Stimulated activated CD4-positive, alpha-beta T cell treated with anti-CD3 and anti-CD28 coated beads, Interleukin-12 subunit alpha, Interleukin-12 subunit beta, amount 100 ng/mL, for 4 hours (primary cell): ENCODE measurements at regions not wholly inside any gene's neighbourhood (a gene's known extent, or its start where the extent isn't known, plus 50 kb on each side); places are given as distances from the start of the nearest gene placed in this dataset.
"Not testable (repeated sequence)": the region's sequence is repeated elsewhere in the genome, so short reads cannot be mapped to it uniquely, and the experiment has no call there.

Experiments
- DNase-seq: peaks from one replicate; pipeline ENCODE4 v3.0.0-alpha.2; 2020

DNA sequence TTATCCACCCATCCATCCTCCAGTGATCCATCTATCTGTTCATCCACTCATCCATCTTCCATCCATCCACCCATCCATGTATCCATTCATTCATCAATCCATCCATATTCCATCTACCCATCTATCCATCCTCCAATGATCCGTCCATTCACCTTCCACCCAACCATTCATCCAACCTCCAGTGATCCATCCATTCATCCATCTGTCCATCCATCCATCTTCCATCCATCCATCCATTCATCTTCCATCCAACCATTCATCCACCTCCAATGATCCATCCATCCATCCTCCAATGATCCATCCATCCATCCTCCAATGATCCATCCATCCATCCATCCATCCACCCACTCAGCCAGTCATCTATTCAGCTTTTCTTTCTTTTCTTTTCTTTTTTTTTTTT is 156.5 kb upstream of the WSCD1 start:
- DNase-seq: no peak

DNA sequence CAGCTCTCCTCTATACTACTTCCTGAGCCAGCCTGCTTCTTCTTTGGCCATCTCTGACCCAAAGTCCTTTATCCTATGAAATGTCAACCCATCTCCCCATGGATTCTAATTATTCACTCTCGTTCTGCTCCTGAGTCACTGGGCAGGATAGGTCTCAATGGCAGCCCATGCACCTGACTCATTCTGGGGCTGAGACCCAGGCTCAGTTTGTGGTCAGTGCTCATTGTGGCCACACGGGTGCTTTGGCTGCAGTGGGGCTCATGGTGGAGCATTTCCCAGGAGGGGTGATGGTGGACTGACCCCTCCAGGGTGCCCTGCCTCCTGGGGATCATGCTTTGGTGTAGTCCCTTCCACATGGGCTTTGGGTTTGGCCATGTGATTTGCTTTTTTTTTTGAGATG is 154.8 kb upstream of the WSCD1 start:
- DNase-seq: no peak

DNA sequence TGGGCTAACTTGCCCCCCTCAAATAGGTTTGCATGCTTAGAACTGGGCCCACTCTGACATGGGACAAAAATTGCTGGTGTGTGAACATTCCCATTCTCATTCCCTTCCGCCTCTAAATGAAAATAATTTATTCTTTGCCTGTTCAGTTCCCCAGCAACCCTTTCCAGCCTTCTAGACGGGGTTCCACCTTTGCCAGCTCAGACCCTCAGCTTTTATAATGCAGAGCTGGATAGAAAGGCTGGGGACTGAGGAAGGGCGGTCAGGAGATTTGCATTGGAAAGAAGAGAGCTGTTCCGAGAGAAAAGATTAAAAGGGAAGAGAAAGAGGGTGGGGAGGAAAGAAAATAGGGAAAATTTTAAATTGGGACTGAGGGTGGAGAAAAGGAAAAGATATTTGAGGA is 151.1 kb upstream of the WSCD1 start:
- DNase-seq: no peak

DNA sequence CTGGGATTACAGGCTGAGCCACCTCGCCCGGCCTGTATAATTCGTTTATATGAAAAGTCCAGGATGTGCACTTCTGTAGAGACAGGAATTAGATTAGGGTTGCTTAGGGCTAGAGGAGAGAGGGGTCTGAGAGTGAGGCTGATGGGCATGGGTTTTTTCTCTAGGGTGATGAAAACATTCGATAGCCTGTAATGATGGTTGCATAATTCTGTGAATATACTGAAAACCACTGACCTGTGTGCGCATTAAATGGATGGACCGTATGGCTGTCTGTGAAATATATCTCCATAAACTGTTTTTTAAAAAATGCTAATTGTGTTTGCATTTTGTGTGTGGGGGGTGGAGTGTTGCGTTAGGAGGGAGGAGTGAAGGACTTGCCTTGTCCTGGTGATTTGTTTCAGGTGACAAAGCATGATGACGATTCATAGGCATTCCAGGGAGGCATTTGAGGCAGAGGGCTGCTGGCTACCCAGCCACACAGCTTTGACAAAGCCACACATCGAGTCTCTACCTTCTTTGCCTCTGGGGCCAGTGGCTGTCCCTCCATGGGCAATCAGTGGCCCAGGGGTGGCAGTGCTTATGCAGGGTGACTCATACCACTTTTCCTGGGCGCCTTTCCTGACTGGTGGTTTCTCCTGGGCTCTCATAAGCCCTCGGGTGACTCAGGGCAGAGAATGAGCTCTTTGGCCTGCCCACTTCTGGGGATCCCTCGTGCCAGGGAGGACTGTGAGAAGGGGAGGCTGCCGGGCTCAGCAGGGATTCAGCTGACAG is 148.5 kb upstream of the WSCD1 start:
- no peak for DNase-seq

DNA sequence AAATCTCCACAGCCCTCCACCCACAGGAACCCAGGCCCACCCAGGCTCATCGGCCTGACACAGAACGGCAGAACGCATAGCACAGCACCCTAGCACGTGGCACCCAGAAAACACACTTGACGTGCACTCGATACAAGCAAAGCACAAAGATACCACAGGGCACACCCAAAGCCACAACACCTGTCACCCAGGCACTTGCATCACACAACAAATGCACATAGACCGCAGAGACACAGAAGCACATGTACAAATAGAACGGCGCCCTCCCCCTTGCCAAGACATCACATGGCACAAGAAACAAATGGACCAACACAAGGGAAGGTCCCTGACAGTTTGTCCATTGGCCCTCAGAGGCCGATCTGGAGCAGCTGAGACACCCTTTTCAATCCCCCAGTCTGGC is 147.7 kb upstream of the WSCD1 start:
- DNase-seq: no peak

DNA sequence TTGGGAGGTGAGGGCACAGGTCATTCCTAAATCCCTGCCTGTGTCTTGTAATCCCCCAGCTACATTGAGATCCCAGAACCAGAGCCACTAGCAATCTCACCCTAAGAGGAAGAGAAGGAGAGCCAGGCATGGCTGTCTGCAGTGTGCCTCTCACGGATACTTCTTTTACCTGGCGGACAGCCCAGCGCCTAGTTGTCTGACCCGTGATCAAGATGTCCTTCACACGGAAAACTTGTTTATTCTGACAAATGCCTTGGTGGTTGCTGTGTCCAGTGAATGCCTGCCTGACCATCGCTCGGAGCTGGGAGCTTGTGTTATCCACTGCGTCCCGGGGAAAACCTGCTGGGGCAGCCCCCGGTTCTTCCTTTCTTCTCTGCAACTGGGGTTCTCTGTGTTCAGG is 140.5 kb upstream of the WSCD1 start:
- no peak for DNase-seq

DNA sequence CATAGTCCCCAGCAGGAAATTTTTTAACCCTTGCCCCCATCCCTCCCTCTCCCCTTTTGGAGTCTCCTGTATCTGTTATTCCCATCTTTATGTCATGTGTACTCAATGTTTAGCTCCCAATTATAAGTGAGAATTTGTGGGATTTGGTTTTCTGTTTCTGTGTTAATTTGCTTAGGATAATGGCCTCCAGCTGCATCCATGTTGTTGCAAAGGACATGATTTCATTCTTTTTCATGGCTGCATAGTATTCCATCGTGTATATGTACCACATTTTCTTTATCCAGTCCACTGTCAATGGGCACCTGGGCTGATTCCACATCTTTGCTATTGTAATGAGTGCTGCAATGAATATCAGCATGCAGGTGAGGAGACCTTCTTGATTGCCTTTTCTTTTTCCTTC is 139.6 kb upstream of the WSCD1 start:
- not testable (repeated sequence) for DNase-seq

DNA sequence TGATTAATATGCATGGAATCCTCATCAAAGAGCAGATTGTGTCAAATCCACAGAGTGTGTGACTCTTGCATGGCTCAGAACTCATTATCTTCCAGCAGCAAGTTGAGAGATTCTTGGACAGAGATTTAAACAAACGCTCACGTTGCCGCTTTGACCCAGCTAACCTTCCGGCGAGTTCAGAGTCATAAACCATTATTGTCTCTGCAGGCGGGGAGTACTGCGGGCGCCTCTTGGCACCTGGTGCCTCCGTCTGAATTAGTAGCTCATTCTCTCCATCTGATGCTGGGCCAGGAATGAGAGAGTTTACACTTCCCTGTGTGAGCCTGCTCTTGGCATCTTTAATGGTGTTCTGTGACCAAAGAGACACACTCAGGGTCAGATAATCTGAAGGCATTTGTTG is 138.6 kb upstream of the WSCD1 start:
- DNase-seq: no peak

DNA sequence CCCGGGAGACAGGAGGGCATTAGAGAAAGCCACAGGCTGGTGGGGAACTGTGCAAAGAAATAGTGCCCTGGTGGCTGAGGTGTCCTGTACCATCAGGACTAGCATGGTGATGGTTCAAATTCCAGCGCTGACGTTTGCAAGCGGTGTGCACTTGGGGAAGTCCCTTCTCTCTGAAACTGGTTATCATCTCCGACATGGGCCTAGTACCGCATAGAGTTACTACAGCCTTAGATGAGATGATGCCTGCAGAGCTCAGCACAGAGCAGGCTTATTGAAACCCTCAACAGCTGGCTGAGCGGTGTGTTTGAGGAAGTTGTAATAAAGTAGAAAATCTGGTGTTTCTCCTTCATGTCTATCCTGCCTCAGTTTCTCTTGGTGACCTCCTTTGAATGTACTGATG is 136.7 kb upstream of the WSCD1 start:
- DNase-seq: no peak

DNA sequence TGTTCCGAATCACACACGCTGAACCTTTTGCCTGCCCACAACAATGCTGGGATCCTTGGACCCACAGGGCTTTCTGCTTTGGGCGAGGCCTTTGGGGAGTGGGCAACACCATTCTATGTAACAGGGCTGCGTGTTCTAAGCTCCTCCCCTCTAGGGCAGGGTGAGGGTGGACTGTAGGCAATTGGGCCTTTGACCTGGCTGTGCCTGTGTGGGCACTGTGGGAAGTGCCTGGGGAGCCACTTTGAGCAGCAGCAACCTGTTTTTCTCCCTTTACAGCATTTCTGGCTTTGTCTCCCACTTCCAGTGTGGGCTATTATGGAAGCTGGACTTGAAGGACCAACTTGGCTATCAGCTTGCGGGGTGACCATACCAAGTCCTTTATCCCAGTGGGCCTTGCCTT is 128.9 kb upstream of the WSCD1 start:
- no peak for DNase-seq

DNA sequence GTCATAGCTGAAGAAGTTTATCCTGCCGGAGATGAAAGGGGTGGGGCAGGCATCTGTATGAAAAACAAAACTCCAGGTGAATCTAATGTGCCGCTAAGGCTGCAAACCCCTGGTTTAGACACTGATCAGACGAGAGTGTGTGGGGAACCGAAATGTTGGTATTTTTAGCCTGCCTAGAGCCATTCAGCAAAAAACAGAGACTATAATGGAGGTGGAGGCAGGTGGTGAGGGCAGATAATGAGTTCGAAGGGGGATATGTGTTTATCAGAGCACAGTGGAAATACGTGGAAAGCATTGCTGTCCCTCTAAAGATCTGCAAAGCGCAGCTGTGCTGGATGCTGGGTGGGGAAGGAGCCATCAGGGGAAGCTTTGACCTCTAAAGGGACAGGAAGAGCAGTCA is 127.5 kb upstream of the WSCD1 start:
- no peak for DNase-seq

DNA sequence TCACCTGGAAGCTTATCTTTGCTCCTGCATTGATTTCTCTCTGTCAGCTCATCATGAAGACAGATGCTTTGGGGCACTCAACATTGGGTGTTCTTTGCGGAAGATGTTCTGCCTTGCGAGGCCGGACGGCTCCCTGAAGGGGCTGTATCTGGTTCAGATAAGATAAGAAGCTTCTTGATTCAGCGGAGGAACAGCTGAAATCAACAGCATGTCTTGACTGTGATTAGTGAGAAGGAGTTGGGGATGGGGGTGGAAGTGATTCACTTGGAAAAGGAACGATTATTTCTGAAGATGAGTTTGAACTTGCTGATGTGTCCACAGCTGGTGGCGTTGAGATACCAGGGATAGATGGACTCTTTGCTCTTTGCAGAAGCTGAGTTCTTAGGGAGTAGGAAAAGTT is 126.9 kb upstream of the WSCD1 start:
- DNase-seq: no peak

DNA sequence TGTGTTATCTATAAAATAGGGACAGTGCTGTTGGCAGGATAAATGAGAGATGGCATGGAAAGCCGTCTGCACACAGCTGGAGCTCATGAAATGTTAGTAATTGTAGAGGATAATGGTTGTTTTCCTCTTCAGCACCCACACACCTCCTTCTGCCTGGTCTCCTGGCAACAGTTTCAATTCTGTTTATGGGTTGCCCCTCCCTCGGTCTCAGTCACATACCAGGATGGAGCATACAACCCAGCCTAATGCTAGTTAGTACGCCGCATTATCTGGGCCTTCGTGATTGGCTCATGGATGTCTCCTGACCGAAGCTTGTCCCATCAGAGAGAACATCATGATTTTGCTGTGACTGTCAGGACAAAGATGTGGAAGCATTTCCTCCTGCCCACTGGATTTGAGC is 126.2 kb upstream of the WSCD1 start:
- DNase-seq: no peak

DNA sequence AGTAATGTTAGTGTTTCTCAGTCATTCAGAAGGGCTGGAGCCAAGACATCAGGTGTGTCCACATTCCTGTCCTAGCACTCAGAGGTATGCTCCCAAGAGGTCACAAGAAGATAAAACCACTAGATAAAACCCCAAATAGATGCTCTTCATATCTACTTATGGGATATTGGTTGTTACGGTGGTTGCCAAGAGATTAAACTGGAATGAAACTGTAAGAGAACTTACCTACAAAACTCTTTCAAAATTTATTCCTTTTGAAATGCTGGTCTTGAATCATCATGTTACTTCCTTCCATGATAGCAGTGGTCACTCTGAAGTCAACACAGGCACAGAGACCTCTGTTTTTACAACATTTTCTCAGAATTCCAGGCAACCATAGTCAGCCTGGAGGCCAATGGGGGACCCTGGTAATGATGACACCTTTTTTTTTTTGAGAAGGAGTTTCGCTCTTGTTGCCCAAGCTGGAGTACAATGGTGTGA is 122.4 kb upstream of the WSCD1 start:
- no peak for DNase-seq

DNA sequence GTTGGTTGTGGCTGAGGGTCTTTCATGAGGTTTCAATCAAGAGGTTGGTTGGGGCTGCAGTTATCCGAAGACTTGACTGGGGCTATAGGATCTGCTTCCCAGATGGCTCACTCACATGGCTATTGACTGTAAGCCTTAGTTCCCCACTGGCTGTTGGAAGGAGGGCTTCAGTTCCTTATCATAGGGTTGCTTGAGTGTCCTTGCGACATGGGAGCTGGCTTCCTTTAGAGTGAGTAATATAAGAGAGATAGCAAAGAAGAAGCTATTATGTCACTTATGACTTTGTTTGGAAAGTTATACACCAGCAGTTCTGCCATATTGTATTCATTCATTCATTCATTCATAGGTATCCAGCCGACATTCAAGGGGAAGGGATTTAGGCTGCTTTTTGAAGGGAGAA is 121.4 kb upstream of the WSCD1 start:
- DNase-seq: no peak

DNA sequence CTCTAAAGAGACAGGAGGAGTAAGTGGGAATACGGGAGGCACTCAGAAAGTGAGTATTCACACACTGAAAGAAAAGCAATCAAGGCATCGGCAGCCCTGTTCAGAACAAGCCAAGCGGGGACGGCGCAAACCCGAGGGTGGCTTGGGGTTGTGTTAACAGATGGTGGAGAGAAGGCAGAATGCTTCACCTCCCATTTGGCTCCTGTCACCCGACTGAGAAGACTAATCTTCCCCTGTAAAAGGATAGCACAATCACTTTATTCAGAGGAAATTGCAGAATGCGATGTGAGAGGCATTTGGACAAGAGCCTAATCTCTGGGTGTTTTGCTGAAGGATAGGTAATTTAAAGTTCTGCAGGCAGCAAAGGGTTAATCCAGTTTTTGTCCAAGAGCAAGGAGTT is 119.3 kb upstream of the WSCD1 start:
- no peak for DNase-seq

DNA sequence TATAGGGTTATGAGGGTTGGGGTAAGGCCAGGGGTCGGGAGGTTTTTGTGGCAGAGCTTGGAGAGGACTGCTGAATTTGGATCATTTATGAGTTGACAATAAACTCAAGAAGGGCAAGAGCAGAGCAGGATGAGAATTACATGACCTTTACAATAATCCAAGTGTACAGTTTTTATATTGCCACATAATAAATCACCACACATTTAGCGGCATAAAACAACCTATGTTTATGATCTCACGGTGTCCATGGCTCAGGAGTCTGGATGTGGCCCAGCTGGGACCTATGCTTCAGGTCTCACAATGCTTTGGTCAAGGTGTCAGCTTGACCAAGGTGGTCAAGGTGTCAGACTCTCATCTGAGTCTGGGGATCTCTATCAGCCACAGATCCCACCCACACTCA is 118.3 kb upstream of the WSCD1 start:
- no peak for DNase-seq

DNA sequence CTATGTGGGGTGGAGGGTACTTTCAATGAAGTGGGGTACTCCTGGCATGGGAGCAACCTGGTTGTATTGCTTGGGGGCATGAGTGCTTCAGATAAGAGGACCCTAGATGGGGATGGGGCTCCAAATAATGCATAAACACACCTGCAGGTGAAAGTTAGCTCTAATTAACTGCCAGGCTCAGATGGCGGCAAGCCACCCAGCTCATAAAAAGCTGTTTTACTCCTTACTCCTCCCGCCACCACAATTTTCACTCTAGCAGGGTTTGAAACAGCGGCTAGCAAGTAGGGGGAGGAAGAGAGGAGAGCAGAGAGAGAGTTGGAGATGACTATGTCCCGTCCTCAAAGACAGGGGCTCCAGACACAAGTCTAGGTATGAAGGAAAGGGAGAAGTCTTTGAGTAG is 117.7 kb upstream of the WSCD1 start:
- DNase-seq: no peak

DNA sequence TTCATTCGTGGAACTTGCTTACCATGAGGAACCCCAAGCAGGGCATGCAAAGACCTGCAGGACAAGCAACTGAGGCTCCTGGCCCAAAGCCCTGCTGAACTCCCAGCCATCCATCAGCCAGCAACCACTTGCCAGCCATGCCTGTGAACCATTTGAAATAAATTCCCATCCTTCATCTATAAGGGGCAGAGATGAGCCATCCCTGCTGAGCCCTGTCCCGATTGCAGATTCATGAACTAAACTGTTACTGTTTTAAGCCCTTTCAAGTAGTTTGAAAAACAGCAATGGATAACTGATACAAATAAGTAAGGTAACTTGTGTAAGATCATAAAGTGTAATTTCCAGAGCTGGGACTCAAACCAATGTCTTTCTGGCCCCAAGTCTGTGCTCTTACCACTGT is 114.4 kb upstream of the WSCD1 start:
- no peak for DNase-seq

DNA sequence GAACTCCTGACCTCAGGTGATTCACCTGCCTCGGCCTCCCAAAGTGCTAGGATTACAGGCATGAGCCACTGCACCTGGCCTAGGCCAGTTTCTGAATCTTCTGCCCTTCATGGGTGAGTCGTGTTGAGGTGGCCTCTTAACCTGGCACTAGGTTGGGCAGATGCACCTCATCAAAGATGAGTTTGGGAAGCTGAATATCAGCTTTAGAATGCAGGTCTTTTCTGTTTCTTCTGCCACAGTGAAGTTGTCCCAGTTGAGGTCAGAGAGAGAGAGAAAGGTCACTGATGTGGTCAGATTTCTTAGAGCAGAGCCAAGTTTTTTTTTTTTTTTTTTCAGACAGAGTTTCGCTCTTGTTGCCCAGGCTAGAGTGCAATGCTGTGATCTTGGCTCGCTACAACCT is 111.3 kb upstream of the WSCD1 start:
- no peak for DNase-seq

DNA sequence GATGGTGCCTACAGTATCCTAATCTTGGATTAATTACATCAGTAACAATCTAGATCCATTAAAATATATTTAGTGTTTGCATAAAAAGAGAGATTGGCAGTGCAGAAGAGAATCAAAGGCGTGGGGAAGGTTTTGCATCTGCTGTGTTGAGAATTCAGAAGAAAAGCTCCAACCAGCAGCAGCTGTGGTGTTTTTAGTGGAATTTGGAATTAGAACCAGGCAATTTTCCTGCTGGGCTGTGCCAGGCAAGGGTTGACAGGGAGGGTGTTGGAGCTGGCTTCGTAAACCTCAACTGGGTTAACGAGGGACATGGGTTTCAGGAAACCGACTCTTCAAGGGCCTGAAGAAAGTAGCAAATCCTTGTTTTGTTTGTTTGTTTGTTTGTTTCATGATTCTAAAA is 107.8 kb upstream of the WSCD1 start:
- no peak for DNase-seq

DNA sequence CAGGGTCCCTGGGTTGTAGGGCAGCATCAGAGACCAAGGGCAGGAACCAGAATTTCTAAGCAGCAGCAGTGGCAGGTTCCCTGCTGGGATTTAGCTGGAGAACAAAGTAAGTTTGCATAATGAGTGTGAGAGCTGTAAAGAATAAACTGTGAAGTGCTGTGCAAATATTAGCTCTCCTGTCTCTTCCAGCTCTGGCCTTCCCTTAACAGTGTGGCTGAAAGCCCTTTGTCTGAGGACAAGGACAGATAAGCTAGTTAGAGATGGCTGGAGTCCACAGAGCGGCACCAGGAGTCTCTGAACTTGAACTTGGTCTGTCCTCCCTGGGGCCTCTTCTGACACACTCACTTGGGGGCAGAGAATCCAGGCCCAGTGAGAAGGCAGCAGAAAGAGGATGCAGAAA is 98.2 kb upstream of the WSCD1 start:
- no peak for DNase-seq

DNA sequence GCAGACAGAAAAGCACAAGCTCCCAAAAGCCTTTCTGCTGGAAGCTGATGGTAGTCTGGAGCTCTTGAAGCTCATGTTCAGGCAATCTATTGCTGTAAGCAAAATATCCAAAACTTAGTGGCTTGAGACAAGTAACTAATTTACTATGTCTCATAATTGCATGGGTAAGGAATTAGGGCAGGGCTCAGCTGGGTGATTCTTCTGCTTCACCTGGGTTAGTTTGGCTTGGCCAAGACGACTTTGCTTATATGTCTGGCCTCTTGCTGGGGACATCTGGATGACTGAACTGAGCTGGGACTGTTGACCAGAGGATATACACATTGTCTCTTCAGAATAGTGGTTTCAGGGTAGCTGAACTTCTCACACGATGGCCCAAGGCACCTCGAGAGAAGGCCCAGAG is 96.8 kb upstream of the WSCD1 start:
- no peak for DNase-seq

DNA sequence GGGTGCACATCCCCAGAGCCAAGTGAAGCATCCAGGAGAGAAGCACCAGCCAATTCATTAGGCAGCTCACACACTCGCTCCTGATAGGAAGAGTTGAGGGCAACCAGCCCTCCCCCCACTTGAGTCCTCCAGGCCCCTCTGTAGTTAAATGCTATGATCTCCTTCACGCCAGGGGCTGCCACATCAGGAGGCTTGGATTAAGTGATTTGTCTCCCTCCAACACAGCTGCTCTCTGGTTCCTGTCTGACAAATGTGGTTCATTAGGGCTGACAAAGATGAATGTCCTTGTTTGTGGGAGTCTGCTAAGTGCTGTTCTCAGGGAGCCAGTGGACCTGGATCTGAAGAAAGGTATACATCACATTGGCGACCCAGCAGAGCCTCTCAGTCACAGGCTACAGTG is 94.5 kb upstream of the WSCD1 start:
- DNase-seq: no peak

DNA sequence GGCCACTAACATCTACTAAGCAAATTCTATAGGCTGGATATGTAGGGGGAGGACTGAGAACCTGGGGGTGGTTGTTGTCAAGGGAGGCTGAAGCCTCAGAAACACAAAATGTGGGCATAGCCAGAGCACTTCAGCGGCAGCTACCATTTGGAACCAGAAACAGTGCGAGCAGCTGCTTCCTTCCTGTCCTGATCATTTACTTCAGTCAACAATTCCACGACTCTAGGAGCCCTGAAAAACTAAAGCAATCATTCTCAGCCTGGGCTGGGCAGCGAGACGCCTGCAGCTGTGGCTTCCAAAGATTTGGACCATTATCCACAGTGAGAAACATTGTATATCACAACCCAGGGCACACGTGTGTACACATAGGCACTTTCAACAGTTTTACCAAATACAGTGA is 93.9 kb upstream of the WSCD1 start:
- no peak for DNase-seq

DNA sequence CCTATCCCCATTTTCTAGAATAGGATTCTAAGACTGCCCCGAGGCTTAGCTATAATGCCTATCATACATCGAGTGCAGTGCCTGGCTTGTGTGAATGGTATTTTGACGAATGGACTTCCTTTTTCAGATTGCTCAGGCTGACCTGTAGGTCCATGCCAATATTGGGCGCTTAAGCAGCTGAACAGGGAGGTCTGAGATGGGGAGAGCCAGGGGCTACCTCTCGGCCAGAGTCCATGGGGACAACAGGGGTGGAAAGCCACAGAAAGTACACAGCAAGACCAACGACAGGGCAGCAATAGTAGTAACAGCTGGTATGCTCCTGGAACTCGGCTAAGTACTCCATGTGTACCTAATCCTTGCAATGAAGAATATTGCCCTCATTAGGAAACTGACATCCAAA is 91.7 kb upstream of the WSCD1 start:
- no peak for DNase-seq
